Erythroblast (primary cell): ENCODE measurements at regions not wholly inside any gene's neighbourhood (a gene's known extent, or its start where the extent isn't known, plus 50 kb on each side); places are given as distances from the start of the nearest gene placed in this dataset.

Experiments
- GATA1 ChIP-seq: IDR thresholded peaks from 2 replicates; pipeline ENCODE4 v1.6.1; 2011; ENCODE audit warnings: low read depth, mild to moderate bottlenecking, control low read depth, low read length, moderate library complexity
- POLR2A ChIP-seq: IDR thresholded peaks from 2 replicates; pipeline ENCODE4 v1.6.1; 2011; ENCODE audit warnings: mild to moderate bottlenecking, low read length

DNA sequence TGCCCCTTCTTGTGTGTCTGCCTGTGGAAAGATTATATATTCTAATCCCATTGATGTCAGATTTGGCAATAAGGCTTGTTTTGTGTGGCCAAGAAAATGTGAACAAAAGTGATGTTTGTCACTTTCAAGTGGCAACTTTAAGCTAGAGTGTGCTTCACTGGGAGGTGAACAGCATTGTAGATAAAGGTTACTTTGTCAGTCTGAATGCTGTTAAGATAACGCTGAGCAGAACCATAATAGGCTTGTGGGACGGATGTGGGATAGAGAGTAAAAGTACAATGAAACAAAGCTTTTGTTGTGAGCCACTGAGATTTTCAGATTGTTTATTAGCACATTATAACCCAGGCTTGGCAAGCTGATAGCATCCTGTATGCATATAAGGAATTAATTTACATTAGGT lies 303.8 kb upstream of the MAN1A1 start:
- no peak for TF ChIP-seq POLR2A
- TF ChIP-seq GATA1, result no peak
